ENCODE measurements at regions not wholly inside any gene's neighbourhood (a gene's known extent, or its start where the extent isn't known, plus 50 kb on each side); places are given as distances from the start of the nearest gene placed in this dataset.

DNA sequence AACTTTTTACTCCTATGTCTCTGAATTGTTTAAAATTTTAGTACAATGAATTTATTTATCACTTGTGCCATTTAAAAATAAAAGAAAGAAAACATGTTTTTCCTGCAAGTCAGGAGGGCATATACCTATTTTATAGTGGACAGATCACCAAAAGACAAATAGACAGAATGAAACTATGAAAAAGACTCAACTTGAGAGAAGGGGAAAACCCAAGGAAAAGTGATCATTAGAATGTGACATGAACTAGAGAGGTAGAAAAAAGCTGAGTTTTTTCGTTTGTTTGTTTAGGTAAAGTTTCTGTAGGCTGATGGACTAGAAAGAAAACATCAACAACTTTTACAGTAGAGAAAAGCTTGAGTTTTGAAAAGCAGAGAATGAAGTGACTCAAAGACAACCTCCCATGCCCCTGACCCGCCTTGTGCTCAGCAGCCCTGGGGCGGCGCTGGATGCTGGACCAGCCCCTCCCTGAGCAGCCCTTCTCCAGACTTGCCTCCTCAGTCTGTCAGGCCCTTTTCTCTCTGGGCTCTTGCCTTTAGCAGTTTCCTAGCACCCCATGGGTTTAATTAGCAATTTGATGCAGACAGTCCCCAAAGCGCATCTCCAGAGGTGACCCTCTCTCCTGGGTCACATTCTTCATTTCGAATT lies 95.1 kb upstream of the ARID2 start:
- DNase-seq: no peak

DNA sequence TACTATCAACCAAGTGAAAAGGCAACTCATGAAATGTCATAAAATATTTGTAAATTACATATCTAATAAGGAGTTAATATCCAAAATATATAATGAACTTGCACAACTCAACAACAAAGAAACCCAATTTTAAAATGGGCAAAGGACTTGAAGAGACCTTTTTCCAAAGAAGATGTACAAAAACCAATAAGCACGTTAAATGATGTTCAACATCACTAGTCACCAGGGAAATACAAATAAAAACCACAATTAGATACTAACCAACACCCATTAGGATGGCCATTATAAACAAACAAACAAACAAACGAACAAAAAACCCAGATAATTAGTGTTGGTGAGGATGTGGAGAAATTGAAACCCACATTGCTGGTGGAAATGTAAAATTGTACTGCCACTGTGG lies 92.3 kb upstream of the ARID2 start:
- no peak for DNase-seq

DNA sequence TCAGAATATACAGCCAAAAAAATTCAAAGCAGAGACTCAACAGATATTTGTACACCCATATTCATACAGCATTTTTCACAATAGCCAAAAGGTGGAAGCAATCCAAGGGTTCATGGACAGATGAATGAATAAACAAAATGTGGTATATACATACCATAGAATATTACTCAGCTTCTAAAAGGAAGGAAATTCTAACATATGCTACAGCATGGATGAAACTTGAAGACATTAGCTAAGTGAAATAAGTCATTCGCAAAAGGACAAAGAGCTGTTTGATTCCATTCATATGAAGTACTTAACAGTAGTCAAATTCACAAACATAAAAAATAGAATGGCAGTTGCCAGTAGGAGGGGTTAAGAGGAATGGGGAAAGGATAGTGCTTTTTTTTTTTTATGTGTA lies 91.8 kb upstream of the ARID2 start:
- peak; percentile 23 for DNase-seq

DNA sequence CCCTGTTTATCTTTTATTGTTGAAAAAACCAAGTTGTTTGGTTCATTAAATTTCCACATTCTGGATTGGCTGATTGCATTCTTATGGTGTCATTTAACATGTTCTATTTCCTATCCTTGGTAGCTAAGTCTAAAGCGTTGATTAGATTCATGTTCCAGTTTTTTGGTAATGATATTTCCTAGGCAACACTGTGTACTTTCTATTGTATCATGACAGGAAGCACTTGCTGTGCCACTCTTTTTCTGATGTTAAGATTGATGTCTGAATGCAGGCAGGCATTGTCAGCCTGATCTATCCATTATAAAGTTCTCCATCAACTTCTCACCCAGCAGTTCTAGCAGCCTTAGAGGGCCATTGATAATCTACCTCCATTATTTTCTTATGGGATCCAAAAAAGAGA lies 91.1 kb upstream of the ARID2 start:
- no peak for DNase-seq

DNA sequence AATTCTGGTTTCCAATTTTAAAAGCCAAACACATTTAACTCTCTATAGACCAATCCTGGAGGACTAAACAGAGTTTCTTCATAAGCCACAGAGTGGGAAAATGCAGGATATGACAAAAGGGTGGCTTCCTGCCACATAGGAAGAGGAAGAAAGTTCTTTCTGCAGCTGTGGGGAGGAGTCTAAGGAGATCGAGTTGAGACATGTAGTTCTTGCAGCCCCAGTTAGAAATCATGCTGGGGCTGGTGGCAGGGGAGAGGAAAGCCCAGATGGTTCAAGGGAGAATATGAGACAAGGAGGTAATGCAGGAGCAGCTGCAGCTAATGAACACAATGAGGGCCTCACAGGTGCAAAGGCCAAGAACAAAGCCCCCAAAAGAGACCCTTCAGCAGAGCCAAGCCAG lies 85.0 kb upstream of the ARID2 start:
- DNase-seq: no peak

DNA sequence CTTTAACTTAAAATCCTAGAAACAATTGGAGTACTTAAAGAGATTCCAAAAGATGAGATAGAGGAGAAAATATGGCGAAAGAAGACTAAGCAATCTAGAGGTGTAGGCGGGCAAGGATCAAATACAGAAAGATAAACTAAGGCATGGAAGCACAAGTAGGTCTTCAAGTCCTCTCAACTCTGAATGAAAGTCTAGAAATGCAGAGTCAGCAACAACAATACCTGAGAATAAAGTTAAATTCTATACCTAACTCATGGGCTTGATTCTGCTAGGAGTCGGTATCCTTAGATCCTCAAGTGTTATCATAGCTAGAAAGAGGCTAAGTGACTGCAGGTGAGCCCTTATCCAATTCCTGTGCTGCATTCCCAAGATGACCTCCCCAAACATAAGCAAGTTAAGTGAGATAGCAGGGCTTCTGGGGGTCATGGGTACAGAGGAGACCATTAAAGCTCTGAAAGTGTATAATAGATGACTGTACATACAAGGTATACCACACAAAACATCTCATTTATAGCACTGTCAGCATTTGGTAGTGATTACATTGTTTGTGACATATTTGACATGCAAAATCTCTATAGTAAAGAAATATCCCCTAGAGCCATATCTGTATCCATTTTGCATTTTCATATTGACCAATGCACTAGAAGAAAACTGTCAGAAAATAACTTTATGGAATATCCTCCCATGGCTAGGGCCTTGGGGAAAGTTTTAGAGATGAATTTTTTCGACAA lies 82.5 kb upstream of the ARID2 start:
- no peak for DNase-seq

DNA sequence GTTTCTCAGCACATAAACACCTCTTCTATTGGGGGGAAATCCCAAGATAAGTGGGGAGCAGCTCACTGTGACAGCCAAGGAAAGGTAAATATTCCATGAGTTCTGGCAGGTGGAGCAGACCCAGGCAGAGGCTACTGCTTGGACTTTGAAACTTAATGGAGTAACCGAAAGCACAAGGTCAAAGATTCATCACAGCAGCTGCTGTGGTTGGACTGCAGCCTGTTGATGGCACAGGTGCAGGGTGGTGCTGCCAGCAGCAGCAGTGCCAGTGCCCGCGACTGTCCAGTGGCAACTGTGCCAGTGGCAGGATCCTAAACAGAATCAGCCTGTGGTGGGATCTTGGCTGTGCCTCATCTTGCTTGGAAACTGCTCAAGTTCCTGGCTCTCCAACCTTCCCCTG lies 81.4 kb upstream of the ARID2 start:
- DNase-seq: no peak

DNA sequence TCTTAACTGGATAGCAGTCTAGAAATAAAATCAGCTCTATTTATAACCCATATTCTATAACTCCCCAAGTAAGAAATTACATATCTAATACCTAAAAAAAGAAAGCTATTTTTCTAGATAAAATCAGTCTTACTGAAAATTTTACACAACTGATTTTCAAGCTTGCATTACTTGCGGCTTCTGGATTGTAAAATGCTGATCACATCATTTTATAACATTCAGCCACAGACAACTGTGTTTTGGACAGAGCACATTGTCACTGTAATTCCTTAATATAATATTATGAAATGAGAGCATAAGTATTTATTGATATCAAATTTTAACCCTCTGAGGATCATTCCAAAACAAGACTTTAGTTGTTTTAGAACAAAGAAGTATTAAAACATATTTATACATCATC lies 78.5 kb upstream of the ARID2 start:
- DNase-seq: no peak

DNA sequence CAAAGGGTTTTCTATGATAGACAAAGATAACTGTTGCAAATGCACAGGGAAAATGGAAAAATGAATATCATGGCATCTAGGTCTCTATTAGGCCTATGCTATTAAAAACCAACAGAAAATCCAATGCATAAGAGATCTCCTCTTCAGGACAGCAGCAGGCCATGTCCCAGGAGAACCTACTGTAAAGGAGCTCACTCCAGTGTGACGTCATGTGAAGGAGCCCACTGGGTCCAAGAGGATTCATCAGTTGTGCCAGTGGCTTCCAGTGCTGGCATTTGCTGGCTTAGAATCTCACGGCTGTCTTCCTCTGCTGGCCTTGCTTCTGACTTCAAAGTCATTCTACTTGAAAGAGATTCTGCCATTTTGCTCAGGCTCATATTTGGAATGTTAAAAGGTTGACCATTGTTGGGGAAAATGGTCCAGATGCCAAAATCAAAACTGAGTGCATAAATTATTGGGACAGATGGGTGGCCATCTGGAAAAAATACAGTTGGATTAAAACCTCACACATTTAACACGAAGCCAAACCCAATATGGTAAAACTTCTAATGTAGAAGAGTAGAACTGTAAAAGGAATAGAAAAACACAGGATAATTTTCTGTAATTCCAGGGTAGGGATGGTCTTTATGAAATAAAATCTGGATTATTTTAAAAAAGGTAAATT lies 75.4 kb upstream of the ARID2 start:
- DNase-seq: no peak

GRCh38 chr12:45655186-45655585 lies 74.3 kb upstream of the ARID2 start:
- no peak for DNase-seq

GRCh38 chr12:45655743-45656142 lies 73.8 kb upstream of the ARID2 start:
- no peak for DNase-seq

- no peak for DNase-seq
These were observed 71.5 kb upstream of the ARID2 start for GRCh38 chr12:45658020-45658419.

- DNase-seq: no peak
These were observed 69.2 kb upstream of the ARID2 start for GRCh38 chr12:45660330-45660729.

DNA sequence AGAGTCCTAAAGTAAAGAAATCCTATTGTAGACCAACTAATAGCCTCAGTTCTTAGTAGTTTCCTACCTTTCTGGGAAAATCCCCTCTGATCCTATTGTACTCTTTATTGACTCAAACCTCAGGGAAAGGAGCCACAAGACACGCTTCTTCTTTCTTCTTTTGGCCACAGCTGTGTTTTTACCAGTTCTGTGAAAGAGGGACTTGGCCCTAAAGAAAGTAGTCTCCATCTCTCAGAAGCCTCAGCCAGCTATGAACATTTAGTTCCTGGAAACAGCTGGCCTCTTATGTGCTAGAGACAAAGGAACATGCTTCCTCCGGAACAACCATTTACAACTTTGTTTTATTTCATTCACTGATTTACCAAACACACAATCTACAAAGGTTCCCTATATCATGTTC lies 66.1 kb upstream of the ARID2 start:
- DNase-seq: no peak

DNA sequence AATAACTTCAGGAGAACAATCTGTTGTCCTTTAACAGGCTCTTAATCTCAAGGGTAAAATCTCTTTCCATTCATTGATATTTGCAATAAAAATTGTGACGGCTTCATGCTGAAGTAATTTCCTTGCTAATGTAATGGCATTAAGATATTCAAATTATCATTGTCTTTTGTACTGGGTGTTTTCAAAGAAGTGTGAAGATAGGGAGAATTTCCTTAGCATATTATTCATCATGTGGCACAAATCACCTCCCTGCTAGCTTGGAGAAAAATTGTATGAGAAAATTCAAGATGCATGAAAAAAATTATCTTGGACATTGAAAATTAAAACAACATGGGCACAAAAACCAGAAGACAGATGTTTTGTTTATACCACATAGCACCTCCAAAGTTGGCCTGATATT lies 63.6 kb upstream of the ARID2 start:
- no peak for DNase-seq

GRCh38 chr12:45666396-45666795 lies 63.1 kb upstream of the ARID2 start:
- DNase-seq: no peak

- no peak for DNase-seq
These were observed 62.7 kb upstream of the ARID2 start for GRCh38 chr12:45666816-45667215.

- no peak for DNase-seq
These were observed 61.7 kb upstream of the ARID2 start for GRCh38 chr12:45667761-45668160.

DNA sequence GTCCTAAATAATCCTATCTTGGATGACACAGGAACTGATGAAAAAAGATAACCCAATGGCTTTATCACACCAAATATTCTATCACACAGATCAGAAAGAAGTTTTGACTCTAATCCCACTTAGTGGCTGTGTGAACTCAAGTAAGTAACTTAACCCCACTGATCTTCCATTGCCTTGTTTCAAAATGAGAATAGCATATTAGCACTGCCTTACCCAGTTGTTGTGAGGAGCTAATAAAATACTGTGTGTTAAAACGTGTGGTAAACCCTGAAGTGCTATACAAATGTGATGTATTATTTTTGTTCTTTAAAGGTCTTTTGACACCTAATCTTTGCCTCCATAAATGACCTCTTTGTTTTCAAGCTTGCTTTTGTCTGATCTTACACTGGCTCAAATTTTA lies 60.9 kb upstream of the ARID2 start:
- no peak for DNase-seq

GRCh38 chr12:45669093-45669492 lies 60.4 kb upstream of the ARID2 start:
- no peak for DNase-seq

- DNase-seq: no peak
These were observed 59.7 kb upstream of the ARID2 start for GRCh38 chr12:45669792-45670191.

GRCh38 chr12:45670346-45671065 lies 59.0 kb upstream of the ARID2 start:
- DNase-seq: no peak

GRCh38 chr12:45671254-45671653 lies 58.3 kb upstream of the ARID2 start:
- DNase-seq: no peak
